Activated CD4-positive, alpha-beta T cell treated with anti-CD3 and anti-CD28 coated beads, Interleukin-2, amount 10 ng/mL, durations not matched to agents 7 days and 5 days (primary cell): ENCODE measurements at regions not wholly inside any gene's neighbourhood (a gene's known extent, or its start where the extent isn't known, plus 50 kb on each side); places are given as distances from the start of the nearest gene placed in this dataset.

Source experiments
- CTCF ChIA-PET: fragments of 350-600 bp; sonication (Branson Sonifier 250); formaldehyde crosslinking; loops from one replicate; lab custom pipeline; 2021; ENCODE audit warnings: antibody characterized with exemption; lab: Charles Lee
- POLR2A ChIA-PET: fragments of 350-600 bp; sonication (Branson Sonifier 250); formaldehyde crosslinking; loops from one replicate; lab custom pipeline; 2021; ENCODE audit warnings: antibody characterized with exemption; lab: Charles Lee
- DNase-seq: peaks from one replicate; pipeline ENCODE4 v3.0.0-alpha.2; 2020
- H3K27ac Mint-ChIP-seq: one replicate; pipeline ENCODE4 v1.8.0; 2021; ENCODE audit warnings: mild to moderate bottlenecking, moderate library complexity, mixed read lengths
- H3K27me3 Mint-ChIP-seq: one replicate; pipeline ENCODE4 v1.8.0; 2021; ENCODE audit warnings: mixed read lengths
- H3K36me3 Mint-ChIP-seq: one replicate; pipeline ENCODE4 v1.8.0; 2021; ENCODE audit warnings: low read depth, mixed read lengths
- H3K4me1 Mint-ChIP-seq: one replicate; pipeline ENCODE4 v1.8.0; 2021; ENCODE audit warnings: mixed read lengths
- H3K4me3 Mint-ChIP-seq: one replicate; pipeline ENCODE4 v1.8.0; 2021; ENCODE audit warnings: mild to moderate bottlenecking, moderate library complexity, mixed read lengths
- H3K9me3 Mint-ChIP-seq: one replicate; pipeline ENCODE4 v1.8.0; 2021; ENCODE audit warnings: mixed read lengths

GRCh38 chr6:11332463-11332862, 100.0 kb upstream of the NEDD9 start:
- POLR2A ChIA-PET, result no interaction called here
- Mint-ChIP-seq H3K27ac (no peak overlapping the region), H3K36me3 (peaks cover 53% of the 10 kb centered on the region), H3K27me3 (no peaks in the 10 kb centered on the region), H3K4me1 (peaks cover 36% of the 10 kb centered on the region), H3K9me3 (peaks cover 5% of the 10 kb centered on the region), H3K4me3 (no peak overlapping the region)
- CTCF ChIA-PET, result interaction anchor here (2.1 kb wide), 1 partner anchor 9 kb away, joined by 6 read pairs; no protein-coding TSS in a partner anchor
- DNase-seq, result no peak

- Mint-ChIP-seq H3K36me3 (peaks cover 62% of the 10 kb centered on the region), H3K27me3 (no peaks in the 10 kb centered on the region), H3K27ac (no peak overlapping the region), H3K4me3 (no peak overlapping the region), H3K9me3 (peaks cover 6% of the 10 kb centered on the region), H3K4me1 (peaks cover 44% of the 10 kb centered on the region)
- DNase-seq, result no peak
- ChIA-PET POLR2A (no interaction called here), CTCF (interaction anchor here (0.9 kb wide), 1 partner anchor 23 kb away, joined by 4 read pairs; no protein-coding TSS in a partner anchor)
These were observed 98.6 kb upstream of the NEDD9 start for GRCh38 chr6:11331111-11331510.

- H3K9me3 Mint-ChIP-seq, result peaks cover 6% of the 10 kb centered on the region
- ChIA-PET CTCF (interaction anchor here (1.0 to 1.1 kb wide), 2 partner anchors 12 to 29 kb away, joined by 3 to 4 read pairs; no protein-coding TSS in a partner anchor), POLR2A (no interaction called here)
- peaks cover 45% of the 10 kb centered on the region for H3K4me1 Mint-ChIP-seq
- H3K27ac Mint-ChIP-seq, result no peak overlapping the region
- peaks cover 57% of the 10 kb centered on the region for H3K36me3 Mint-ChIP-seq
- no peaks in the 10 kb centered on the region for H3K27me3 Mint-ChIP-seq
- H3K4me3 Mint-ChIP-seq, result no peak overlapping the region
- no peak for DNase-seq
These were observed 97.9 kb upstream of the NEDD9 start for GRCh38 chr6:11330413-11330760.

- Mint-ChIP-seq H3K4me3 (no peak overlapping the region), H3K27me3 (no peaks in the 10 kb centered on the region), H3K9me3 (peaks cover 6% of the 10 kb centered on the region), H3K36me3 (peaks cover 56% of the 10 kb centered on the region), H3K4me1 (peaks cover 50% of the 10 kb centered on the region), H3K27ac (no peak overlapping the region)
- CTCF ChIA-PET, result interaction anchor here (0.9 to 1.1 kb wide), 3 partner anchors 11 to 29 kb away, joined by 3 to 4 read pairs (median 3); no protein-coding TSS in a partner anchor
- POLR2A ChIA-PET, result no interaction called here
- no peak for DNase-seq
These were observed 97.4 kb upstream of the NEDD9 start for GRCh38 chr6:11329726-11330412.

- H3K4me3 Mint-ChIP-seq, result no peak overlapping the region
- CTCF ChIA-PET, result interaction anchor here (0.6 to 0.9 kb wide), 3 partner anchors 12 to 157 kb away, joined by 3 read pairs; no protein-coding TSS in a partner anchor
- H3K9me3 Mint-ChIP-seq, result peaks cover 6% of the 10 kb centered on the region
- DNase-seq, result no peak
- H3K4me1 Mint-ChIP-seq, result peaks cover 57% of the 10 kb centered on the region
- H3K36me3 Mint-ChIP-seq, result peaks cover 58% of the 10 kb centered on the region
- POLR2A ChIA-PET, result no interaction called here
- no peak overlapping the region for H3K27ac Mint-ChIP-seq
- H3K27me3 Mint-ChIP-seq, result no peaks in the 10 kb centered on the region
These were observed 96.3 kb upstream of the NEDD9 start for GRCh38 chr6:11328613-11329247.

GRCh38 chr6:11327961-11328360, 95.5 kb upstream of the NEDD9 start:
- no peaks in the 10 kb centered on the region for H3K27me3 Mint-ChIP-seq
- H3K9me3 Mint-ChIP-seq, result peaks cover 6% of the 10 kb centered on the region
- DNase-seq, result no peak
- peaks cover 57% of the 10 kb centered on the region for H3K4me1 Mint-ChIP-seq
- H3K36me3 Mint-ChIP-seq, result peaks cover 53% of the 10 kb centered on the region
- ChIA-PET CTCF (no interaction called here), POLR2A (no interaction called here)
- no peak overlapping the region for H3K27ac Mint-ChIP-seq
- no peak overlapping the region for H3K4me3 Mint-ChIP-seq

- Mint-ChIP-seq H3K27me3 (no peaks in the 10 kb centered on the region), H3K9me3 (peaks cover 6% of the 10 kb centered on the region), H3K4me3 (no peak overlapping the region), H3K36me3 (peaks cover 44% of the 10 kb centered on the region), H3K27ac (no peak overlapping the region), H3K4me1 (peaks cover 54% of the 10 kb centered on the region)
- POLR2A ChIA-PET, result no interaction called here
- no peak for DNase-seq
- CTCF ChIA-PET, result interaction anchor here (0.6 to 0.8 kb wide), 2 partner anchors 22 to 33 kb away, joined by 3 read pairs; no protein-coding TSS in a partner anchor
These were observed 93.6 kb upstream of the NEDD9 start for GRCh38 chr6:11326116-11326515.

- Mint-ChIP-seq H3K4me3 (peak overlapping the region; percentile 11), H3K4me1 (peaks cover 54% of the 10 kb centered on the region), H3K27ac (peak overlapping the region; percentile 50), H3K9me3 (peaks cover 4% of the 10 kb centered on the region), H3K36me3 (peaks cover 44% of the 10 kb centered on the region), H3K27me3 (no peaks in the 10 kb centered on the region)
- ChIA-PET CTCF (interaction anchor here (1.0 to 1.6 kb wide), 2 partner anchors 8 to 172 kb away, joined by 3 to 6 read pairs; no protein-coding TSS in a partner anchor), POLR2A (no interaction called here)
- DNase-seq, result peak; percentile 44
These were observed 92.1 kb upstream of the NEDD9 start for GRCh38 chr6:11324453-11325015.

- peaks cover 60% of the 10 kb centered on the region for H3K4me1 Mint-ChIP-seq
These were observed 91.4 kb upstream of the NEDD9 start for GRCh38 chr6:11323666-11324452.

GRCh38 chr6:11322252-11322885, 89.9 kb upstream of the NEDD9 start:
- Mint-ChIP-seq H3K36me3 (peaks cover 45% of the 10 kb centered on the region), H3K4me1 (peaks cover 65% of the 10 kb centered on the region), H3K9me3 (peaks cover 2% of the 10 kb centered on the region), H3K27ac (no peak overlapping the region), H3K27me3 (no peaks in the 10 kb centered on the region), H3K4me3 (no peak overlapping the region)
- POLR2A ChIA-PET, result interaction anchor here (0.6 kb wide), 1 partner anchor 173 kb away, joined by 7 read pairs; no protein-coding TSS in a partner anchor
- no peak for DNase-seq
- CTCF ChIA-PET, result interaction anchor here (1.2 kb wide), 1 partner anchor 8 kb away, joined by 3 read pairs; no protein-coding TSS in a partner anchor

More at GRCh38 chr6:11323666-11324452, 91.4 kb upstream of the NEDD9 start:
- DNase-seq, result no peak
- POLR2A ChIA-PET, result no interaction called here
- peaks cover 4% of the 10 kb centered on the region for H3K9me3 Mint-ChIP-seq
- peaks cover 47% of the 10 kb centered on the region for H3K36me3 Mint-ChIP-seq
- no peak overlapping the region for H3K27ac Mint-ChIP-seq
- no peaks in the 10 kb centered on the region for H3K27me3 Mint-ChIP-seq
- no peak overlapping the region for H3K4me3 Mint-ChIP-seq
- CTCF ChIA-PET, result interaction anchor here (1.6 kb wide), 1 partner anchor 9 kb away, joined by 6 read pairs; no protein-coding TSS in a partner anchor

- CTCF ChIA-PET, result no interaction called here
- Mint-ChIP-seq H3K4me1 (peaks cover 65% of the 10 kb centered on the region), H3K27ac (no peak overlapping the region), H3K4me3 (no peak overlapping the region), H3K9me3 (peaks cover 2% of the 10 kb centered on the region), H3K36me3 (peaks cover 47% of the 10 kb centered on the region), H3K27me3 (no peaks in the 10 kb centered on the region)
- POLR2A ChIA-PET, result no interaction called here
- DNase-seq, result no peak
These were observed 88.6 kb upstream of the NEDD9 start for GRCh38 chr6:11320914-11321597.
